Neuronal stem cell (in vitro differentiated cells): ENCODE measurements at regions not wholly inside any gene's neighbourhood (a gene's known extent, or its start where the extent isn't known, plus 50 kb on each side); places are given as distances from the start of the nearest gene placed in this dataset.
A peak's percentile ranks its signal among the peaks of the same experiment; 100 is the strongest.

ENCODE experiments used
- DNase-seq: peaks from one replicate; pipeline ENCODE4 v3.0.0-alpha.2; 2013; ENCODE audit warnings: low spot score
- H2AFZ ChIP-seq: one replicate; pipeline ENCODE4 v1.6.1; 2013; ENCODE audit warnings: mild to moderate bottlenecking, low read length, inconsistent platforms
- H2AK5ac ChIP-seq: 2 replicates; pipeline ENCODE4 v1.6.1; 2013; ENCODE audit warnings: low read depth, mild to moderate bottlenecking, inconsistent platforms, low read length, moderate library complexity, mixed read lengths
- H2BK120ac ChIP-seq: 2 replicates; pipeline ENCODE4 v1.6.1; 2013; ENCODE audit warnings: low read depth, mild to moderate bottlenecking, inconsistent platforms, low read length, moderate library complexity, mixed read lengths
- H2BK12ac ChIP-seq: one replicate; pipeline ENCODE4 v1.6.1; 2013; ENCODE audit warnings: low read length, inconsistent platforms
- H2BK15ac ChIP-seq: 2 replicates; pipeline ENCODE4 v1.6.1; 2013; ENCODE audit warnings: mild to moderate bottlenecking, low read length, inconsistent platforms, mixed read lengths
- H2BK5ac ChIP-seq: one replicate; pipeline ENCODE4 v1.6.1; 2013; ENCODE audit warnings: inconsistent platforms, mild to moderate bottlenecking, low read length, moderate library complexity
- H3K14ac ChIP-seq: one replicate; pipeline ENCODE4 v1.6.1; 2013; ENCODE audit warnings: low read length, inconsistent platforms
- H3K18ac ChIP-seq: 2 replicates; pipeline ENCODE4 v1.6.1; 2013; ENCODE audit warnings: low read length, inconsistent platforms
- H3K23ac ChIP-seq: 2 replicates; pipeline ENCODE4 v1.6.1; 2013; ENCODE audit warnings: low read depth, mild to moderate bottlenecking, mixed read lengths, low read length, inconsistent platforms; ENCODE audit not compliant: poor library complexity
- H3K27ac ChIP-seq: replicated peaks from 3 replicates; pipeline ENCODE4 v1.5.1; 2013; ENCODE audit warnings: low read length, inconsistent platforms
- H3K27me3 ChIP-seq, 3 experiments: 2 replicates each; pipeline ENCODE4 v1.6.1; 2013; ENCODE audit warnings: low read length in 3 of 3, mild to moderate bottlenecking in 2 of 3, inconsistent platforms in 1 of 3, low read depth in 1 of 3, mixed read lengths in 1 of 3, moderate library complexity in 1 of 3; ENCODE audit not compliant: control insufficient read depth in 3 of 3, insufficient read depth in 3 of 3
- H3K36me3 ChIP-seq, 2 donors: replicated peaks in 1 of 2; 2 replicates each; pipeline ENCODE4 v1.6.1; 2013; ENCODE audit warnings: low read length in 2 of 2; ENCODE audit not compliant: control insufficient read depth in 2 of 2, insufficient read depth in 2 of 2
- H3K4ac ChIP-seq: 2 replicates; pipeline ENCODE4 v1.6.1; 2013; ENCODE audit warnings: inconsistent platforms, mild to moderate bottlenecking, low read length, moderate library complexity
- H3K4me1 ChIP-seq, 2 donors: 1 replicate in 1 of 2; 2 replicates in 1 of 2; pipeline ENCODE4 v1.6.1; 2013; ENCODE audit warnings: low read length in 2 of 2, low read depth in 1 of 2; ENCODE audit not compliant: control insufficient read depth in 2 of 2, insufficient read depth in 1 of 2
- H3K4me2 ChIP-seq: one replicate; pipeline ENCODE4 v1.6.1; 2013; ENCODE audit warnings: mild to moderate bottlenecking, low read length, inconsistent platforms; ENCODE audit not compliant: insufficient read depth, poor library complexity, severe bottlenecking
- H3K4me3 ChIP-seq, 2 donors: 2 replicates each; pipeline ENCODE4 v1.5.1; 2013; ENCODE audit warnings: low read length in 2 of 2, mild to moderate bottlenecking in 2 of 2, inconsistent platforms in 1 of 2, moderate library complexity in 1 of 2
- H3K79me1 ChIP-seq: one replicate; pipeline ENCODE4 v1.6.1; 2013; ENCODE audit warnings: low read depth, mild to moderate bottlenecking, inconsistent platforms, low read length, moderate library complexity
- H3K9ac ChIP-seq: one replicate; pipeline ENCODE4 v1.6.1; 2013; ENCODE audit warnings: mild to moderate bottlenecking, low read depth, low read length, inconsistent platforms; ENCODE audit not compliant: poor library complexity
- H3K9me3 ChIP-seq, 2 donors: replicated peaks in 1 of 2; 2 replicates each; pipeline versions ENCODE3 to v1.6.1; 2013; ENCODE audit warnings: low read length in 2 of 2, mild to moderate bottlenecking in 2 of 2, inconsistent platforms in 1 of 2, low read depth in 1 of 2, mixed read lengths in 1 of 2, moderate library complexity in 1 of 2; ENCODE audit not compliant: control insufficient read depth in 2 of 2, insufficient read depth in 1 of 2
- H4K8ac ChIP-seq: one replicate; pipeline ENCODE4 v1.6.1; 2013; ENCODE audit warnings: low read depth, mild to moderate bottlenecking, inconsistent platforms, low read length, moderate library complexity
- H4K91ac ChIP-seq: one replicate; pipeline ENCODE4 v1.6.1; 2013; ENCODE audit warnings: low read length, low read depth, mild to moderate bottlenecking, inconsistent platforms; ENCODE audit not compliant: poor library complexity
- WGBS, 2 donors: extraction: QIAGEN DNeasy Blood & Tissue Kit; methylation state at CpG; one replicate each; pipeline ENCODE4 v1.1.7; 2013; ENCODE audit warnings: missing lambda C conversion rate in 2 of 2, mixed read lengths in 1 of 2; ENCODE audit not compliant: insufficient read length in 2 of 2, insufficient replicate concordance in 1 of 2; ENCODE audit errors: extremely low coverage in 2 of 2; 5-methylcytosine and 5-hydroxymethylcytosine counted together

- WGBS, 2 donors, result no CpG with 5 or more reads among the region's 2 CpGs
- Histone ChIP-seq H2BK5ac (no peak overlapping the region), H3K4me2 (no peak overlapping the region), H2BK120ac (no peak overlapping the region), H2AK5ac (no peak overlapping the region), H2AFZ (peak overlapping the region; percentile 75), H3K4me1 (peaks cover 6 to 9% of the 10 kb centered on the region in 2 donors), H4K8ac (no peak overlapping the region), H2BK15ac (no peak overlapping the region), H3K79me1 (no peaks in the 10 kb centered on the region), H3K23ac (no peak overlapping the region), H3K4ac (no peak overlapping the region), H3K14ac (no peak overlapping the region), H3K4me3 (no peak overlapping the region), H3K18ac (no peak overlapping the region), H3K36me3 (no peaks in the 10 kb centered on the region), H3K27me3 (no peaks in the 10 kb centered on the region), H2BK12ac (no peak overlapping the region), H4K91ac (no peak overlapping the region), H3K9ac (no peak overlapping the region), H3K27ac (peak overlapping the region; percentile 59), H3K9me3 (no peaks in the 10 kb centered on the region)
- DNase-seq, result no peak
These were observed 260.4 kb upstream of the MIR17HG start for GRCh38 chr13:91086936-91087716.

GRCh38 chr13:91097269-91097668, 250.2 kb upstream of the MIR17HG start:
- no peaks in the 10 kb centered on the region for H3K4me1 ChIP-seq
- no peaks in the 10 kb centered on the region for H3K79me1 ChIP-seq
- no peak overlapping the region for H4K8ac ChIP-seq
- no peak overlapping the region for H3K23ac ChIP-seq
- no peak overlapping the region for H3K9ac ChIP-seq
- H3K4me3 ChIP-seq, result no peak overlapping the region
- H2BK5ac ChIP-seq, result no peak overlapping the region
- WGBS, 2 donors, result no CpG with 5 or more reads among the region's 5 CpGs
- H2BK120ac ChIP-seq, result no peak overlapping the region
- no peak overlapping the region for H2BK12ac ChIP-seq
- H2AFZ ChIP-seq, result no peak overlapping the region
- H2BK15ac ChIP-seq, result no peak overlapping the region
- H3K4ac ChIP-seq, result no peak overlapping the region
- H3K18ac ChIP-seq, result no peak overlapping the region
- H3K36me3 ChIP-seq, result no peaks in the 10 kb centered on the region
- H3K27me3 ChIP-seq, result no peaks in the 10 kb centered on the region
- H2AK5ac ChIP-seq, result no peak overlapping the region
- no peak overlapping the region for H3K4me2 ChIP-seq
- H3K9me3 ChIP-seq, result peaks cover 0 to 1% of the 10 kb centered on the region in 2 donors
- H4K91ac ChIP-seq, result no peak overlapping the region
- no peak overlapping the region for H3K14ac ChIP-seq
- peak overlapping the region; percentile 19 for H3K27ac ChIP-seq
- no peak for DNase-seq

GRCh38 chr13:91099877-91100276, 247.6 kb upstream of the MIR17HG start:
- H3K79me1 ChIP-seq, result no peaks in the 10 kb centered on the region
- no CpG with 5 or more reads among the region's 1 CpG for WGBS, 2 donors
- no peak overlapping the region for H3K18ac ChIP-seq
- no peak overlapping the region for H3K4ac ChIP-seq
- H2AK5ac ChIP-seq, result no peak overlapping the region
- H3K36me3 ChIP-seq, result no peaks in the 10 kb centered on the region
- H4K8ac ChIP-seq, result no peak overlapping the region
- no peak overlapping the region for H2BK15ac ChIP-seq
- no peak overlapping the region for H3K9ac ChIP-seq
- DNase-seq, result no peak
- no peak overlapping the region for H3K14ac ChIP-seq
- no peak overlapping the region for H2AFZ ChIP-seq
- H3K4me3 ChIP-seq, result no peak overlapping the region
- no peaks in the 10 kb centered on the region for H3K4me1 ChIP-seq
- no peaks in the 10 kb centered on the region for H3K27me3 ChIP-seq
- no peak overlapping the region for H4K91ac ChIP-seq
- no peak overlapping the region for H2BK5ac ChIP-seq
- no peak overlapping the region for H2BK120ac ChIP-seq
- no peak overlapping the region for H3K23ac ChIP-seq
- H3K27ac ChIP-seq, result no peak overlapping the region
- no peaks in the 10 kb centered on the region for H3K9me3 ChIP-seq
- H3K4me2 ChIP-seq, result no peak overlapping the region
- no peak overlapping the region for H2BK12ac ChIP-seq

GRCh38 chr13:91100944-91101343, 246.5 kb upstream of the MIR17HG start:
- Histone ChIP-seq H2AFZ (no peak overlapping the region), H3K4me3 (no peak overlapping the region), H3K9me3 (no peaks in the 10 kb centered on the region), H3K79me1 (no peaks in the 10 kb centered on the region), H3K18ac (no peak overlapping the region), H3K36me3 (no peaks in the 10 kb centered on the region), H3K4ac (no peak overlapping the region), H3K27me3 (no peaks in the 10 kb centered on the region), H3K14ac (no peak overlapping the region), H3K9ac (no peak overlapping the region), H2BK15ac (no peak overlapping the region), H3K4me2 (no peak overlapping the region), H2BK120ac (no peak overlapping the region), H2BK5ac (no peak overlapping the region), H4K8ac (no peak overlapping the region), H3K27ac (no peak overlapping the region), H2BK12ac (no peak overlapping the region), H3K4me1 (no peaks in the 10 kb centered on the region), H2AK5ac (no peak overlapping the region), H4K91ac (no peak overlapping the region), H3K23ac (no peak overlapping the region)
- DNase-seq, result no peak
